MCF 10A (cell line): ENCODE measurements at regions not wholly inside any gene's neighbourhood (a gene's known extent, or its start where the extent isn't known, plus 50 kb on each side); places are given as distances from the start of the nearest gene placed in this dataset.
"Not testable (repeated sequence)": the region's sequence is repeated elsewhere in the genome, so short reads cannot be mapped to it uniquely, and the experiment has no call there.

Experiments used
- BruUV-seq: library from RNA; stranded (reverse); fragments of 400-500 nt; replicated peaks from 2 replicates; lab custom pipeline; 2021; lab: Mats Ljungman, UMichigan
- CTCF ChIA-PET: fragments of 300-600 bp; sonication (Branson Sonifier 250); formaldehyde crosslinking; extraction: SDS; loops from one replicate; lab custom pipeline; 2021; ENCODE audit warnings: antibody characterized with exemption, inconsistent platforms; lab: Yijun Ruan, JAX
- POLR2A ChIA-PET: fragments of 300-600, 350-650 bp; sonication (Branson Sonifier 250); formaldehyde crosslinking; extraction: SDS; loops from one replicate; lab custom pipeline; 2020; ENCODE audit warnings: antibody characterized with exemption, inconsistent platforms; lab: Yijun Ruan, JAX
- DNase-seq: peaks from one replicate; pipeline ENCODE4 v3.0.0-alpha.2; 2018; ENCODE audit not compliant: unreplicated experiment
- H3K27ac Mint-ChIP-seq: one replicate; pipeline ENCODE4 v1.8.0; 2022; ENCODE audit warnings: mild to moderate bottlenecking, low read depth, mixed read lengths; ENCODE audit not compliant: unreplicated experiment
- H3K27me3 Mint-ChIP-seq: one replicate; pipeline ENCODE4 v1.8.0; 2022; ENCODE audit warnings: mixed read lengths; ENCODE audit not compliant: insufficient read depth, unreplicated experiment
- H3K36me3 Mint-ChIP-seq: one replicate; pipeline ENCODE4 v1.8.0; 2022; ENCODE audit warnings: mild to moderate bottlenecking, moderate library complexity, mixed read lengths; ENCODE audit not compliant: insufficient read depth, unreplicated experiment
- H3K4me1 Mint-ChIP-seq: one replicate; pipeline ENCODE4 v1.8.0; 2022; ENCODE audit warnings: mixed read lengths; ENCODE audit not compliant: insufficient read depth, unreplicated experiment
- H3K4me3 Mint-ChIP-seq: one replicate; pipeline ENCODE4 v1.8.0; 2022; ENCODE audit warnings: mild to moderate bottlenecking, moderate library complexity, mixed read lengths; ENCODE audit not compliant: unreplicated experiment
- H3K9me3 Mint-ChIP-seq: one replicate; pipeline ENCODE4 v1.8.0; 2022; ENCODE audit warnings: mixed read lengths; ENCODE audit not compliant: unreplicated experiment
- CTCF ChIP-seq: fragments of 200-600 bp; IDR thresholded peaks from one replicate; pipeline ENCODE4 v1.8.0; 2022; ENCODE audit warnings: antibody characterized with exemption, mild to moderate bottlenecking; ENCODE audit not compliant: unreplicated experiment
- intact Hi-C: fragments of 100-400 bp; cut with micrococcal nuclease; formaldehyde crosslinking; loops from 2 replicates; pipeline ENCODE4 v1.14.1; 2022

GRCh38 chr13:76289558-76289957 lies 596.6 kb downstream of the KCTD12 start:
- no peak overlapping the region for H3K27ac Mint-ChIP-seq
- no peak for TF ChIP-seq CTCF
- no peaks in the 10 kb centered on the region for H3K27me3 Mint-ChIP-seq
- peaks cover 14% of the 10 kb centered on the region for H3K4me1 Mint-ChIP-seq
- ChIA-PET POLR2A (no interaction called here), CTCF (interaction anchor here (0.6 kb wide), 1 partner anchor 17 kb away, joined by 3 read pairs; no protein-coding TSS in a partner anchor)
- no TSS peak for BruUV-seq
- no peak for DNase-seq
- H3K4me3 Mint-ChIP-seq = no peak overlapping the region
- no peaks in the 10 kb centered on the region for H3K36me3 Mint-ChIP-seq
- peaks cover 7% of the 10 kb centered on the region for H3K9me3 Mint-ChIP-seq
- intact Hi-C loops = no loop called here

GRCh38 chr13:76286178-76286577 lies 600.0 kb downstream of the KCTD12 start:
- no peaks in the 10 kb centered on the region for H3K27me3 Mint-ChIP-seq
- H3K4me1 Mint-ChIP-seq = no peaks in the 10 kb centered on the region
- ChIA-PET CTCF (interaction anchor here (0.6 to 0.8 kb wide), 2 partner anchors 111 to 181 kb away, joined by 3 read pairs; no protein-coding TSS in a partner anchor), POLR2A (no interaction called here)
- intact Hi-C loops = no loop called here
- no peaks in the 10 kb centered on the region for H3K9me3 Mint-ChIP-seq
- no peak for DNase-seq
- no TSS peak for BruUV-seq
- no peak overlapping the region for H3K27ac Mint-ChIP-seq
- no peak for TF ChIP-seq CTCF
- H3K36me3 Mint-ChIP-seq = no peaks in the 10 kb centered on the region
- no peak overlapping the region for H3K4me3 Mint-ChIP-seq

GRCh38 chr13:76285463-76285862 lies 600.7 kb downstream of the KCTD12 start:
- Mint-ChIP-seq H3K4me1 (no peaks in the 10 kb centered on the region), H3K36me3 (no peaks in the 10 kb centered on the region), H3K27ac (no peak overlapping the region), H3K9me3 (no peaks in the 10 kb centered on the region), H3K27me3 (no peaks in the 10 kb centered on the region), H3K4me3 (no peak overlapping the region)
- BruUV-seq = no TSS peak
- no peak for DNase-seq
- ChIA-PET CTCF (interaction anchor here (0.7 to 0.8 kb wide), 2 partner anchors 16 to 180 kb away, joined by 3 read pairs; no protein-coding TSS in a partner anchor), POLR2A (no interaction called here)
- intact Hi-C loops = no loop called here
- no peak for TF ChIP-seq CTCF

- H3K36me3 Mint-ChIP-seq, H3K4me3 Mint-ChIP-seq, CTCF ChIA-PET, H3K27me3 Mint-ChIP-seq, DNase-seq, H3K9me3 Mint-ChIP-seq, H3K4me1 Mint-ChIP-seq, intact Hi-C loops, H3K27ac Mint-ChIP-seq, BruUV-seq: not testable (repeated sequence)
- POLR2A ChIA-PET = interaction anchor here (0.7 kb wide), 1 partner anchor 615 kb away, joined by 3 read pairs; no protein-coding TSS in a partner anchor
Observed at GRCh38 chr13:76279766-76280165, 606.4 kb downstream of the KCTD12 start.
